NCI-H1930 (cell line): ENCODE measurements at regions not wholly inside any gene's neighbourhood (a gene's known extent, or its start where the extent isn't known, plus 50 kb on each side); places are given as distances from the start of the nearest gene placed in this dataset.

ENCODE experiments used
- DNase-seq, 2 experiments: peaks; one replicate each; lab custom pipeline; 2025; lab: John Stamatoyannopoulos, UW

DNA sequence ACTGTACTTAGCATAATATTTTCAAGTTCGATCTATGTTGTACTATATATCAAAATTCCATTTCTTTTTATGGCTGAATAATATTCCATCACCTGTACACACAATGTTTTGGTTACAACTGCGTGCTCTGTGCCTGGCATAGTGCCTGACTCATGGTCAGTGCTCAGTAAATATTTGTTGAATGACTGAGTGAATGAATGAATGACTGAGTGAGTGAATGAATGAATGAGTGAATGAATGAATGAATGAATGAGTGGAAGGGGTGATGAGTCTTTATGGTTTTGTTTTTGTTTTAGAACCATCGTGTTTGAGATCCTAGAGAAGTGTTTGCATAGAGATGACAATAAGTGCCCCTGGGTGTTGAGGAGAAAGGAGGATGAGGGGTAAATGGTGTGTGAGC is 155.3 kb downstream of the MRM1 start:
- no peak for DNase-seq

DNA sequence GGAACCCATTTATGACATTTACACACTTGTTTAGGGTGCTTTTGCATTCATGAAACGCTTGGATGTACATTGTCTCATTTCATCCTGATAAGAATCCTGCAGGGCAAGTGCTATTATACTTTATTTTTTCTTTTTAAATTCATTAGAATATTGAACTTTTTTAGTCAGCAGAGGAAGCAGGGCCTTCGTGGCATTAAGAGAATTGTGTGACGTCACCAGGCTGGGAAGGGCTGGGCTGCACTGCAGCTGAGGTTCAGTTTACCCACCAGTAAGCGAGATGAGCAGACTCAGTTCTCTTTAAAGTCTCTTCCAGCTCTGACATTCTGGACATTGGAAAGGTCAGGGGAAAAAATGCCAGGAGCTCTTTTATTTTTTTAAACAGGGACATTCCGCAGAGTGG is 159.0 kb downstream of the MRM1 start:
- DNase-seq, result no peak

DNA sequence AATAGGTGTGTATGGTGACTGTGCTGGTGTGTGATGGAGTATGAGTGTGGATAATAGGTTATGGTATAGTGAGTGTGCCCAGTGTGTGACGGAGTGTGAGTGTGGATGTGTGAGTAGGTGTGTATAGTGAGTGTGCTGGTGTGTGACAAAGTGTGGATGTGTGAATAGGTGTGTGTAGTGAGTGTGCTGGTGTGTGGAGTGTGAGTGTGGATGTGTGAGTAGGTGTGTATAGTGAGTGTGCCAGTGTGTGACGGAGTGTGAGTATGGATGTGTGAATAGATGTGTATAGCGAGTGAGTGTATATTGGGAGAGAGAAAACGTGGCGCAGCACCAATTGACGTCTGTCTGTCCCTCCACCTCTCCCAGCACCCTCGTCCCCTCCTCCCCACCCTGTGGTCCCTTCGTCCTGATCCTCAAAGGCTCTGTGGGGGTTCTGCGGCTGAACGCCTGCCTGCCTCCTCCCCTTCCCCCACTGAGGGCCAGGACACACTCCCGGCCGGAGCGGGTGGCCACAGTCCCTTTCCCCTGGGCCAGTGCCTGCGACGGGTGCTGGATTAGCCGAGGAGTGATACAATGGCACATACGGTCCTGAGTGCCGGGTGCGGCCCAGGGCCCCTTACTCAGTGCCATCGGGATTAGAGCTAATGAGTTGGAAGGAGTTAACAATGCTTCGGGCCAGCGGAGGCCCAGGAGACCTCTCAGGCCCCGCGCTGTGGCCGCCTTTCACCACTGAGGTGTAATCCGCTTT is 160.0 kb downstream of the MRM1 start:
- peak in 1 of 2 experiments; percentile 17 for DNase-seq

DNA sequence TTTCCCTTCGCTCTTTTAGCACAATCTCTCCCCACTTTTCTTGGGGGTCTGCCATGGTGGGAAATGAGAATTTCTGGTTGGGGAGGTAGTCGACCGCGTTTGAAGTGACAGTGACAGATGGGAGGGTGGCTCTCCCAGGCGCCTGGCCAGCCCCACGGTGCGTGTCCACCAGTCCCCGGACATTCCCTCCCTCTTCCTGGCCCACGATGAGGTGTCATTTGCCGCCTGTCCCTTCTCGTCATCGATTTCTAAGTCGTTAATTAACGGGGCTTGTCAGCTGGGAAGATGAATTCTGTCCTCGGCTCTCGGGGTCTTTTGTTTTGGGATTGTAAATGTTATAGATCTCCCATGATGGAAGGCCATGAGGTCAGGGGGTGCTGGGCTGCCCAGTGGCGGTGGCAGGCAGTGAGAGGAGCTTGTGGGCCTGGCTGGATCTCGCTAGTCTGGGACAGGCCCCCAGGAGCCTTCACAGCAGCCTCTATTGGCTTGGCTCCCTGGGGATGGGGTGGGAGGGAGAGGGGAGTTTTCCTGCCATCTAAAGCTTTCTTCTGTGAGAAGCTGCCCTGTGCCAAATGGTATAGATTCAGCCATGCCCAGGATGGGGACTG is 164.2 kb downstream of the MRM1 start:
- DNase-seq, result no peak

DNA sequence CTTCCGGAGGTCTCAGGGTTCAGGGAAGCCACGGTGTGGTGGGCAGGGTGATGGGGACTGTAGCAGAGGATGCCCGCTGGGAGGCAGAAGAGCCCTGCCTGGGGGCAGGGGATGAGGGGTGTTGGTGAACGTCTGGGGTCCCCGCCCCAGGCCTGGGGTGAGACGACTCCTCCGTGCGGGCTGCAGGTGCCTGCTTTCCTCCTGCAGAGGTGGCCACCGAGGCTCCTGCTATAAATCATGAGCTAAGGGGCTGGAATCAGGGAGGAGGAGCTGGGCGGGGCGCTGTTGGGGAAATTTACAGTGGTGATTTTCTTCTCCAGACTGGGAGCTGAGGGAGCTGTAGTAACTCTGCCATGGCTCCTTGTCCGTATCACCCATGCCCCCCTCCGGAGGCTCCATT is 167.0 kb downstream of the MRM1 start:
- no peak for DNase-seq

DNA sequence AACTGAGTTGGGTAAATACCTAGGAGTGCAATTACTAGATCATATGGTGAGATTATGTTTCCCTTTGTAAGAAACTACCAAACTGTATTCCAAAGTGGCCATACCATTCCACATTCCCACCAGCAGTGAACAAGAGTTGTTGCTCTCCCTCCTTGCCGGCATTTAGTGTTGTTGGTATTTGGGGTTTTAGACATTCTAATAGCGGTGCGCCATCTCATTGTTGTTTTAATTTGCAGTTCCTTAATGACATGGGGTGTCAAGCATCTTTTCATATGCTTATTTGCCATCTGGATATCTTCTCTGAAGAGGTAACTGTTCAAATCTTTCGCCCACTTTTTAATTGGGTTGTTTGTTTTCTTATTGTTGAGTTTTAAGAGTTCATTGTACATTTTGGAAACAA is 164.2 kb upstream of the LHX1 start:
- no peak for DNase-seq

DNA sequence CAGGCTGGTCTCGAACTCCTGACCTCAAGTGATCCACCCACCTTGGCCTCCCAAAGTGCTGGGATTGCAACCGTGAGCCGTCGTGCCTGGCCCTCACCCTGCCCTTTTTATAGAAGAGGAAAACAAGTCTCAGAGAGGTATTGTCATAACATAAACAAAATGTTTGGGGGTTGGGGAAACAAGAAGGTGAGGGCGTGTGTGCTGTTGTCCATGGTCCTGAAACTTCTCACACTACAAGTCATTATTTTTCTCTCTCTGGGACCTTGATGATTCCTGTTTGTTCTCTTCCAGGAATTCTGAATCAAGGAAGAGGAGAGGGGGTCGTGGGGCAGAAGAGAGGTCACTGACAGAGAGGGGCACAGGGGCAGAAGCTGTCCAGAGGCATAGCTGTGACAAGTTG is 160.2 kb upstream of the LHX1 start:
- no peak for DNase-seq

DNA sequence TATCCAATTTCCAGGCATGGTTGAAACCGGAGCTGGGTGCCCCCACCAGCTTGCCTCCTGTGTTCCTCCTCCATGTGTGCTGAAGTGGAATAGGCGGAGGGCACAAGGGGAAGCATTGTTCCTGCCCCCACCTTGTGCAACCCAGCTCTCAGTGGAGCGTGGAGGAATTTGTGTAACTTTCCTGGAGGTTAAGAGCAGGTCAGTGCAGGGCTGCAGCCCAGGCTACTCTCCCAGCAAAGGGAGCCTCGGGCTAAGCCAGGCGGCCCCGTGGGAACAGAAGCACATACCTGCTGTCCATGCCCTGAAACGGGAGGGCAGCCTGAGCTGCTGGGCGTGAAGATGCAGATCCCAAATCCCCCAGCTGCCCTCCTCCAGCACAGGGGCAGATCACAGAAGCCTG is 158.8 kb upstream of the LHX1 start:
- DNase-seq, result no peak

DNA sequence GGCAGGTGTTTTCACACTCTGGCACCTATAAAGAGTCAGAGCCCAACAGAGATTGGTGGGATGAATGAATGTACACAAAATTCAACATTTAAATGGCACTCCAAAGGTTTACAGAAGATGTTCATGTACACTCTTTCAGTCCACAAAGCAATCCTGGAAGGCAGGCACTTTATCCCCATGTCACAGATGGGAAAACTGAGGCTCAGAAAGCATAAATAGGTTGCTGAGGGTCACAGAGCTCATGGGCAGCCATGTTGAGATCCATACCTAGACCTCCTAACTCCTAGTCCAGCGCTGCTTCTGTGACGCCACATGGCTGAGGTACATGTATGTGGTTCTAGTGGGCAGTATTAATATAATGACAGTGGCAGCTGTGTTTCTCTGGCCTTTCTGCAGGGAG is 157.7 kb upstream of the LHX1 start:
- no peak for DNase-seq

DNA sequence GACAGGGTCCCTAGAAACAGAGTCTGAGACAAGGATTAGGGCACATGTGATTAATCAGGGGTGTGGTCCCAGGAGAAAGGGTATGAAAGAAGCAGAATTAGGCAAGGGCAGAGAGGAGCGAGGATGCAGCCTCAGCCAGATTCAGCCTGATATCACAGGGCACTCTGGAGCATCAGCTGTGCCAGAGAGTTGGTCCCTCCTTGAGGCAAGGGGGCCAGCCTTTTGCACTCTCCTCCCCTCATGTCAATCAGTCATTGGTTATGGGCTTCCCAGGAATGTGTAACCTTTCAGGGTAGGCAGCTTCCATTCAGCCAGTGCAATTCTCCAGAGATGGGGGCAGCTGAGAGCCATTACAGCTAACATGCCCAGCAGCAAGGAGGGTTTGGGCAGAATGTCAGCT is 152.6 kb upstream of the LHX1 start:
- no peak for DNase-seq

DNA sequence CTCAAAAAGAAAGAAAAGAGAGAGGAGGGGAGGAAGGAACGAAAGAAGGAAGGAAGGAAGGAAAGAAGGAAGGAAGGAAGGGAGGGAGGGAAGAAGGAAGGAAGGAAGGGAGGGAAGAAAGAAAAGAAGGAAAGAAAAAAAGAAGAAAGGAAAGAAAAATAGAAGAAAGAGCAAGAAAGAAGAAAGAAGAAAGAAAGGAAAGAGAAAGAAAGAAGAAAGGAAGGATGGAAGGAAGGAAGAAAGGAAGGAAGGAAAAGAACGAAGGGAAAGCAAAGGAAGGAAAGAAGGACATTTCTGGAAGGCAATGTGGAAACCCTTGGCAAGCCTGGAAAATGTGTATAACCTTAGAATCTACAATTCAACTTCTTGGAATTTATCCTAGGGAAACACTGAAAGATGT is 150.4 kb upstream of the LHX1 start:
- no peak for DNase-seq

DNA sequence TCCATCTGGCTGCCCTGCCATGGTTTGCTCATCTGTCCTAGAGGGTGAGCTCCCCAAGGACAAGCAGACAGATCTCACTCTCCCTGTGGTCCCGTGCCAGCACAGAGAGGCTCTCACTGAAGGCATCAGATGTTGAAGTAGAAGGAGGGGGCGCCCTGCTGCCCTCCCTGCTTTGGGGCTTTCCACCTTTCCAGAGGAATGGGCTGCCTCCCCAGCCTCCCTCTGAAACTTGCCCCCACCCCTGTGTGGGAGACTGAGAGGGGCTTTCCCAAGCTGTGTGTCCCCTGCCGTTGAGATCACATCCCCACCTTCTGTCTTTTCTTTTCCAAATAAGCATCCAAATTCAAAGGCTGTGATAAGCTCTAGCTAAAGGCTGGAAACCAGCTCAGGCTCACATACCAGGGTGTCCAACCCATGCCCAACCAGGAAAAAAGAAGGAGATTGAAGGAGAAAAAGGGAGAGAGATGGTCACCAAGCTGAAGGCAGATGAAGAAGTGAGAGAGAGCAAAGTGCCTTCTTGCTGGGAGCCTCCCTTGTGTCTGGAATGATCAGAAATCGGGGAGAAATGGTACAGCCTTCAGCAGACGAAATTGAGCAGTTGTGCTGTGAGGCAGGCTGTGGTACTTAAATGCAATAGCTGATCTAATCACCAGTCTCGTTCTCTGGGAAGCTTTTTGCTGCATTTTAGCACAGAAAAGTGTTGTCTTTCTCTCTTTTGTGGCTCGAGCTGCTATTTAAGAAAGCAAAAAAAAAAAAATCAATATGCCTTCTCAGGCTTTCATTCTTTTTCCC is 145.9 kb upstream of the LHX1 start:
- DNase-seq, result no peak

DNA sequence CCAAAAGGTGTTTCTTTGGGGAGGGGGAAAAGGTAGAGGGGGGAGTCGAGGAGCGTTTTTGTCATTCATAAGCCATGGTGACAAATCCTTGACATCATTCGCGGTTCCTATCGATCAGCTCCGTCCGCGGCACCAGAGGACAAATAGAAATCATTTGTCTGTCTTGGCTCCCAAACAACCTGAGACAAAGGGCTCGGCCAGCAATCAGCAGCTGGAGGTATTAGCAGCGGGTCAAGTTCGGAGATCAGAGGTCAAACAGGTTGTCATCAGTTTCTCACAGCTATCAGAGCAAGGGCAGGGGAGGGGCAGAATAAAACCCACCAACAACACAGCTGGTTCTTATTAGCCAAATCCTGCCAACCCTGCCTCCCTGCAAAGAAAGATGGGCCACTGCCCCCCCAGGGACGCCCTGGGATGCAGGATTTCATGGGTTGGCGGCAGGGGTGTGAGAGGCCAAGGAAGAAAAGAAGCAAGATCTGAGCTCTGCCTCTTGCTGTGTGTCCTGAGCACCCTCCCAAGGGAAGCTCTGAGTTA is 145.3 kb upstream of the LHX1 start:
- DNase-seq, result no peak

DNA sequence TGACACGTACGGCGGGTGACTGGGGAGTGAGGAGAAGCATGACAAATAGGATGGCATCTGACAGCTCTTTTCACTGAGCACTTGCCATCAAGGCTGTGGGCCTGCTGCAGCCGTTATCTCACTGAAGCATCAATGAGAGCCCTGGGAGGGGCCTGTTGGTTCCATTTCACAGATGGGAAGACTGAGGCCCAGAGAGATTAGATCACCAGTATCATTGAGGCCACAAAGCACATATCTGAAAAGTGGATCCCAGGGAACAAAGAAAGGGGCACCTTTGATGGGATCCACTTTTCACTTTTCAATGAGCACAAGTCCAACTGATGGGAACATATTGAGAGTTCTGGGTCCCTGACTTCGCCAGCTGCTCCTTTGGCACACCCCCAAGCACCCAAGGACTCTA is 144.4 kb upstream of the LHX1 start:
- DNase-seq, result no peak

DNA sequence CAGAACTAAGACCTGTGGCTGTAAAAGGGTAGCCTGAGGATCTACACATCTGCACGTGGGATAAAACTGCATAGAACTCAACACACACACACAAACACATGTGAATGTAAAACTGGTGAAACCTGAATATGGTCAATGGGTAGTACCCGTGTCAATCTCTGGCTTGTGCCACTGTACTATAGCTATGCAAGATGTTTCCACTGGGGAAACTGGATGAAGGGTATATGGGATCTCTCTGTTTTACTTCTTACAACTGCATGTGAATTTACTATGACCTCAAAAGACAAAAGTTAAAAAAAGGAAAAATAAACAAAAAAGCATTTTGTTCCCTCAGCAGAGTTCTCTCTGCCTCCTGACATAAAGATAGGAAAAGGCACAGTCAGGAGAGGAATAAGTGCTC is 143.3 kb upstream of the LHX1 start:
- no peak for DNase-seq

DNA sequence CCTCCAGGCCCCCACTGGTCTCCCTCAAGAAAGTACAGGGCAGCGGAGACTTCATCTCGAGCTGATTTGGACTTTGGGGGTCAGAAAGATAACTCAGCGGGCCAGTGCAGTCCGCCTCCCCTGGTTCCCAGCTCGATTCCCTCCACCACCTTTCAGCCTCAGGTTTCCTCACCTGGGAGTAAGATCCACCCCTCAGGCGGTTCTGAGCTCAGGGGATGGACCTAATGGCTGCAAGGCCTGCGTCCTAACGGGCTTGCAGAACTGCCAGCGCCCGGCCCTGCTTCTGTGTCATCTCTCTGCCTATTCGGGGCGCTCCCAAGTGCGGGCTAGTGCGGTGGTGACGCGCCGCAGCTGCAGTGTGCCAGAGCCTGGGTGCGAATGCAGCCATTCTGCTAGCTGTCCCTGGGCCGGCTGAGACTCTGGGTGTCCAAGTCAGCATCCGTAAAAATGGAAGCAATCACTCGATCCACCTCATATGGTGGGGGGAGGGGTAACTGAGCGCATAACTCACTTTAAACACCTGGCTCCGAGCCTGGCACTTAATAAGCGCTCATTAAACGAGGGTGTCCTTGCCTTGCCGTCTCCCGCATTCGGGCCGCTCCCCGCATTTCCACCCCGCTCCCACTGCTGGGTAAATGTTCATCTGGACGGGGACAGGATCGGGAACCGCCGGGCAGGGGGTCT is 129.6 kb upstream of the LHX1 start:
- DNase-seq, result no peak

DNA sequence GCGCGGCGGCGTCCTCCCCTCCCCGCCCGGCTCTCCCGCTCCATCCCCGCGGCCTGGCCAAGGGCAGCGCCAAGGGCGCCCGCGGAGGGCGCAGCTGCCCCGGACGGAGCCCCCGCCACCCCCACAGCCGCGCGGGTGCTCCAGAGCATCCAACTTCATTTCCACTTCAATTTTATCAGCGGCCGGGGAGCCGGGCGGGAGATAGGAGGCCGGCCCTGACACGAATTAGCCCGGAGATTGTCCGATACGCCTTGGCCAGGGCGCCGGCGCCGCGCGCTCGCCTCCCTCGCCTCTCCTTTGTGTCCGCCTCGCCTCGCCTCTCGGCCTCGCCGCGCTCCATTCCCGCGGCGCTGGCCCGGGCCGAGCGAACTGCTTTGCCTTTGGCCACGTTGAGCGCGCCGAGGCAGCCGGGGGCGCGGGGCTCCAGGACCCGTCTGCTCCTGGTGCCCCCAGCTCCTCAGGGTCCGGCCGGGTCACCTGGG is 129.1 kb upstream of the LHX1 start:
- peak in 1 of 2 experiments; percentile 32 for DNase-seq

DNA sequence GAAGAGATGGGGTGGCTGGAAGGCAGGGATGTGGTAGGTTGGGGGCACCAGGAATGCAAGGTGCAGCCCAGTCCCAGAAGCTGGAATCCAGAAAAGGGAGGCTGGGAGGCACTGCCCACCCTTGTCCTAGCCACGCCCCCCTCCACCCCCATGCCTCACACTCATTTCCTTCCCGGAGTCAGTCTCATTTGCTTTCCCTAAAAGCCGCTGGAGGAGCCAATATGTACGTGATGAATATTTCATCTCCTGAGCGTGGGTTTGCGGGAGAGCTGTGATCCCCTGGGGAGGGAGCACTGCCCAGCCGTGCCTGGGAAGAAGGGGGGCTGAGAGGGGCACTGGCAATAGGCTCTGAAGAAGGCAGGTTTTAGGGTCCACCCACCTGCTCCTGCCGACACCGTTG is 124.5 kb upstream of the LHX1 start:
- DNase-seq, result no peak

DNA sequence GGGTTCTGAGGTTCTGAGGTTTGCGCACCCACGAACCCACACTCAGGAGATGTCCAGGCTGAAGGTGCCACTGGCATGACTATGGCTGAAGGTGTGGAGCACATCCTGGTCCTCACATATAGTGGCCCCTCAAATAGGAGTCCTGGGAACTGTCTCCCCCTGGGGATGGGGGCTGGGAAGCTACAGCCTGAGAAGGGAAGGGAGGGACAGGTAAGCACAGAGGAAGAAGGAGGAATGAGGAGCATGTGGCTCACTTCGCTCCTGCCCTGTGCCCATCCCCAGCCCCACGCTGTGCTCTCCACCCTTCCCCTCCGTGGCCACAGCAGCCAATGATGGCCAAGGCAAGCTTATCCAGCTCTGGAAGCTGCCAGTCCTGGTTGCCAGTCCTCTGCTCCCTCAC is 123.9 kb upstream of the LHX1 start:
- no peak for DNase-seq

DNA sequence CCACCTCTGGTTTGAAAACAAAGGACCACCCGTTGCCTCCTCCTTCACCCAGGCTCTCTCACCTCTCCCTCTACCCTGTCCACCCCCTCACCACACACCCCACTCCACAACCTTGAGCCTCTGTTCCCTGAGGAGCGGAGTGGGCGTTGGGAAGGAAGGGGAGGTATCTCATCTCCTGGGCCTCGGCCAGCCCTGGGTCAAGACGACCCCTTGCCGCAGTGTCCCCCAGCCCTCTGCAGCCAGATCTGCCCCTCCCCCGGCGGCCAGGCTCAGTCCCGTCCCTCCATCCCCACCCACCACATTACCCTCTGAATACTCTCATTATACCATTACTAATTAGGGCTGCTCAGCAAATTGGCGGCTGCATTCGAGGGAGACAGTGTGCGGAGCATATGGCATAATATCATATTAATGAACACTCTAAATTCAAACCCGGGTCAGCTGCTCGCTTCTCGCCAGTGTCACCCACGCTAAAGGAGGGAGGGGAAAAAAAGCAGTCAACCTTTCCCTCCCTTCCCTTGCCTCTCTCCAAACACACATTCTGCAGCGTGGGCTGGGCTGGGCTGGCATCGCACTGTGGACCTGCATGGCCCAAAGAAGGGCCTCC is 123.2 kb upstream of the LHX1 start:
- no peak for DNase-seq

DNA sequence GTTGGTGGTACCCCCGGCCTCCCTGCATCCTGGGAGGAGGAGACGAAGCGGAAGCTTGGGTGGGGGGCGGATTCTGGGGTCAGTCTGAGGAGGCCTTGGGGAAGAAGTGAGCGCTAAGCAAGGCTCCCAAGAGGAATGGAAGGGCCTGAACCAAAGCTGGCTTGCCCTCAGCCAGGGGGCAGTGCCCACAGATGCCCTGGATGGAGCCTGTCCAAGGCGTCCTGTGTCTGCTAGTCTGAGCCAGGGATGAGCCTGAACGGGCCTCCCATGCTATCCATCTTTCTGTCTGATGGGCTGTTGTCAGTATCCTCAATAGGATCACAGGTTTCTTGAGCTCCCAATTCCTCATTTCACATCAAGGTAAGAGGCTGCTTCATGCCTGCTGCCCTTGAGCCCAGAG is 122.3 kb upstream of the LHX1 start:
- no peak for DNase-seq
